Mesothelial cell of epicardium (in vitro differentiated cells): ENCODE measurements at regions not wholly inside any gene's neighbourhood (a gene's known extent, or its start where the extent isn't known, plus 50 kb on each side); places are given as distances from the start of the nearest gene placed in this dataset.

ENCODE experiments used
- DNase-seq, 2 experiments: peaks; one replicate each; pipeline ENCODE4 v3.0.0; 2021; ENCODE audit warnings: low spot score in 2 of 2; ENCODE audit not compliant: unreplicated experiment in 2 of 2
- H3K27ac Mint-ChIP-seq: 2 replicates; pipeline ENCODE4 v1.8.0; 2021; ENCODE audit warnings: mixed read lengths
- H3K27me3 Mint-ChIP-seq: 2 replicates; pipeline ENCODE4 v1.8.0; 2021; ENCODE audit warnings: low read depth, mixed read lengths
- H3K36me3 Mint-ChIP-seq: 2 replicates; pipeline ENCODE4 v1.8.0; 2021; ENCODE audit warnings: mixed read lengths
- H3K4me1 Mint-ChIP-seq: 2 replicates; pipeline ENCODE4 v1.8.0; 2021; ENCODE audit warnings: mixed read lengths
- H3K4me3 Mint-ChIP-seq: 2 replicates; pipeline ENCODE4 v1.8.0; 2021; ENCODE audit warnings: mild to moderate bottlenecking, moderate library complexity, mixed read lengths
- H3K9me3 Mint-ChIP-seq: 2 replicates; pipeline ENCODE4 v1.8.0; 2021; ENCODE audit warnings: mixed read lengths
- TF ChIP-seq, protein P1 (sequence below): fragments of 200-600 bp; sonication (generic); IDR thresholded peaks from one replicate; pipeline ENCODE4 v1.5.0; 2021; ENCODE audit warnings: antibody characterized with exemption; ENCODE audit not compliant: unreplicated experiment

GRCh38 chr13:91272235-91272777 lies 75.2 kb upstream of the MIR17HG start:
- Mint-ChIP-seq H3K27me3 (no peaks in the 10 kb centered on the region), H3K4me3 (no peak overlapping the region), H3K27ac (no peak overlapping the region), H3K36me3 (no peaks in the 10 kb centered on the region), H3K9me3 (peaks cover 13% of the 10 kb centered on the region), H3K4me1 (peaks cover 8% of the 10 kb centered on the region)
- TF ChIP-seq, protein P1, sequence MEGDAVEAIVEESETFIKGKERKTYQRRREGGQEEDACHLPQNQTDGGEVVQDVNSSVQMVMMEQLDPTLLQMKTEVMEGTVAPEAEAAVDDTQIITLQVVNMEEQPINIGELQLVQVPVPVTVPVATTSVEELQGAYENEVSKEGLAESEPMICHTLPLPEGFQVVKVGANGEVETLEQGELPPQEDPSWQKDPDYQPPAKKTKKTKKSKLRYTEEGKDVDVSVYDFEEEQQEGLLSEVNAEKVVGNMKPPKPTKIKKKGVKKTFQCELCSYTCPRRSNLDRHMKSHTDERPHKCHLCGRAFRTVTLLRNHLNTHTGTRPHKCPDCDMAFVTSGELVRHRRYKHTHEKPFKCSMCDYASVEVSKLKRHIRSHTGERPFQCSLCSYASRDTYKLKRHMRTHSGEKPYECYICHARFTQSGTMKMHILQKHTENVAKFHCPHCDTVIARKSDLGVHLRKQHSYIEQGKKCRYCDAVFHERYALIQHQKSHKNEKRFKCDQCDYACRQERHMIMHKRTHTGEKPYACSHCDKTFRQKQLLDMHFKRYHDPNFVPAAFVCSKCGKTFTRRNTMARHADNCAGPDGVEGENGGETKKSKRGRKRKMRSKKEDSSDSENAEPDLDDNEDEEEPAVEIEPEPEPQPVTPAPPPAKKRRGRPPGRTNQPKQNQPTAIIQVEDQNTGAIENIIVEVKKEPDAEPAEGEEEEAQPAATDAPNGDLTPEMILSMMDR = no peak
- DNase-seq = no peak

GRCh38 chr13:91273675-91274074 lies 73.8 kb upstream of the MIR17HG start:
- no peak overlapping the region for H3K27ac Mint-ChIP-seq
- DNase-seq = no peak
- H3K27me3 Mint-ChIP-seq = no peaks in the 10 kb centered on the region
- peaks cover 19% of the 10 kb centered on the region for H3K9me3 Mint-ChIP-seq
- no peaks in the 10 kb centered on the region for H3K36me3 Mint-ChIP-seq
- TF ChIP-seq, protein P1 = no peak
- no peak overlapping the region for H3K4me3 Mint-ChIP-seq
- H3K4me1 Mint-ChIP-seq = peaks cover 8% of the 10 kb centered on the region

DNA sequence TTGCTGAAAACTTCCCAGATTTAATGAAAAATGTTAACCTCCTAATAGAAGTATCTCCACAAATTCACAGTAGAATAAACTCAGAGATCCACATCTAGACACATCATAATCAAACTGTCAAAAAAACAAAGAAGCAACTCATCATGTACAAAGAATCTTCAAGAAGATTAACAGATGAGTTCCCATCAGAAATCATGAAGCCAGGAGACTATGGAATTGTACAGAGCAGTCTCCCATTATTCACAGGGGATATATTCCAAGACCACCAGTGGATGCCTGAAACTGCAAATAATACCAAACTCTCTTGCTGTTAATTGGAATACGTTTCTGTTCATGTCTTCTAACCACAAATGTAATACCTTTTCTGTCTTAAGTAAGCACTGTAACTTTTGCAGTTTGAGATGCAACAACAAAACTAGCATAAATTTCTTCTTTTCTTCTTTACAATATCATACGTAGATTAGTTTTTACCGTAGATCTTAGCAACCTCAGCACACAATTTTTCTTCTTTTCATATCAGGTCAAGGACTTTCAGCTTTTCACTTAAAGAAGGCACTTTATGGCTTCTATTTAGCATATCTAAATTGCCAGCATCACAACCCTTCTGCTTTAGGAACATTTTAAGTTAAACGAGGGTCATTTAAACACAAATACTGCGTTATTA lies 70.3 kb upstream of the MIR17HG start:
- TF ChIP-seq, protein P1 = no peak
- Mint-ChIP-seq H3K36me3 (no peaks in the 10 kb centered on the region), H3K4me1 (no peaks in the 10 kb centered on the region), H3K27ac (no peak overlapping the region), H3K27me3 (no peaks in the 10 kb centered on the region), H3K4me3 (no peak overlapping the region), H3K9me3 (peaks cover 19% of the 10 kb centered on the region)
- no peak for DNase-seq

DNA sequence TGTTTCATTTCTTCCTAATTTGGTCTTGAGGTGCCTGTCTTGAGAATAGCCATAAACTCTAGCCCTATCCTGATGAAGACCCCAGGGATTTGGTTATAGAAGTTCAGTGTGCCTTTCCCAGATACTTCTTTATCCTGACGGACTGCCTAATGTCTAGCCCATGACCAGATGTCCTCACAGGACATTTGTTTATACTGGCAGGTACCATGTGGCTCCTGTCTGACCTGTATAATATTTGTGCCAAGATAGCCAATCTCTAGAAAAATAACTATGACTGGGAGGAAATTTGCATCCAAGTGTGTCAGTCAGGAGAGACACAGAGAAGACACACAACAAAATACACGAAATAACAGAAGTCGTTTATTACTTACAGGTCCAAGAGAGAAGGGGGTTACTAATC lies 69.2 kb upstream of the MIR17HG start:
- TF ChIP-seq, protein P1 = no peak
- no peaks in the 10 kb centered on the region for H3K4me1 Mint-ChIP-seq

DNA sequence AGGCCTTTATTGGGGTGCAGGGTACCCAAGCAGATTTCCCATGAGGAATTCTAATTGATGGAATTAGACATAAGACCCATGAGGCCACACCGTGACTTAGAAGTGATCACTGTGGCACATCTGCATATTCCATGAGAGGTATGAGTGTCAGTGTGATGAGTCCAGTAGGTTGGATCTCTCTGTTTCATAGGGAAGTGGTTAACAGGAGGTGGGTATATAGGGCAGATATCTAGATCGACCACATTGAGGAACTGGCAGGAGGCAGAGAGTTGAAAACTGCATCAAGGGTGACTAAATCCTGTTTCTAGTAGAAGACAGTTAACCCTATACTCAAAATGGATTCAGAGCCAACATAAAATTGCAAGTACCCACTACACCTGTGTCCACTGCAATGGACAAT lies 68.6 kb upstream of the MIR17HG start:
- H3K4me3 Mint-ChIP-seq = no peak overlapping the region
- DNase-seq = no peak
- TF ChIP-seq, protein P1 = no peak
- no peaks in the 10 kb centered on the region for H3K36me3 Mint-ChIP-seq
- H3K4me1 Mint-ChIP-seq = no peaks in the 10 kb centered on the region
- H3K27me3 Mint-ChIP-seq = no peaks in the 10 kb centered on the region
- no peak overlapping the region for H3K27ac Mint-ChIP-seq
- H3K9me3 Mint-ChIP-seq = peaks cover 19% of the 10 kb centered on the region

More for the DNA sequence above, 69.2 kb upstream of the MIR17HG start:
- H3K36me3 Mint-ChIP-seq = no peaks in the 10 kb centered on the region
- DNase-seq = no peak
- H3K27ac Mint-ChIP-seq = no peak overlapping the region
- no peak overlapping the region for H3K4me3 Mint-ChIP-seq
- H3K9me3 Mint-ChIP-seq = peaks cover 19% of the 10 kb centered on the region
- H3K27me3 Mint-ChIP-seq = no peaks in the 10 kb centered on the region
